H1 (cell line): ENCODE measurements at regions not wholly inside any gene's neighbourhood (a gene's known extent, or its start where the extent isn't known, plus 50 kb on each side); places are given as distances from the start of the nearest gene placed in this dataset.
"Not testable (repeated sequence)": the region's sequence is repeated elsewhere in the genome, so short reads cannot be mapped to it uniquely, and the experiment has no call there.

Source experiments
- CTCF ChIA-PET: fragments of 300-600 bp; sonication (Branson Sonifier 250); formaldehyde crosslinking; loops from one replicate; lab custom pipeline; 2021; ENCODE audit not compliant: partially characterized antibody; lab: Charles Lee
- POLR2A ChIA-PET: fragments of 300-600 bp; sonication (Branson Sonifier 250); formaldehyde crosslinking; loops from one replicate; lab custom pipeline; 2021; ENCODE audit warnings: inconsistent platforms; ENCODE audit not compliant: partially characterized antibody; lab: Charles Lee
- DNase-seq, 2 experiments: peaks; one replicate each; pipeline versions ENCODE4 v3.0.0 to v3.0.0-alpha.2; 2010 to 2022; ENCODE audit warnings: low spot score in 2 of 2, low read depth in 1 of 2, mixed read lengths in 1 of 2
- FAIRE-seq: peaks from 2 replicates; lab custom pipeline; 2011; peaks lifted over from hg19 to GRCh38; lab: Jason Lieb, UNC
- H2AFZ ChIP-seq: 2 replicates; pipeline ENCODE4 v1.8.1; 2012; ENCODE audit warnings: low read length, inconsistent platforms
- H2AK5ac ChIP-seq: 2 replicates; pipeline ENCODE4 v1.6.1; 2013; ENCODE audit warnings: low read depth, low read length
- H2BK120ac ChIP-seq: replicated peaks from 2 replicates; pipeline ENCODE3; 2013; ENCODE audit warnings: low read depth, low read length, inconsistent platforms
- H2BK12ac ChIP-seq: 2 replicates; pipeline ENCODE4 v1.6.1; 2013; ENCODE audit warnings: low read depth, low read length
- H2BK15ac ChIP-seq: 2 replicates; pipeline ENCODE4 v1.6.1; 2013; ENCODE audit warnings: low read length
- H2BK20ac ChIP-seq: 2 replicates; pipeline ENCODE4 v1.6.1; 2013; ENCODE audit warnings: low read length
- H2BK5ac ChIP-seq: 2 replicates; pipeline ENCODE4 v1.6.1; 2013; ENCODE audit warnings: low read depth, low read length
- H3K14ac ChIP-seq: 2 replicates; pipeline ENCODE4 v1.6.1; 2013; ENCODE audit warnings: inconsistent platforms; ENCODE audit not compliant: insufficient read length
- H3K18ac ChIP-seq: 2 replicates; pipeline ENCODE4 v1.6.1; 2013; ENCODE audit warnings: low read length; ENCODE audit errors: extremely low read depth
- H3K23ac ChIP-seq: 2 replicates; pipeline ENCODE4 v1.6.1; 2013; ENCODE audit warnings: inconsistent platforms; ENCODE audit not compliant: insufficient read length
- H3K23me2 ChIP-seq: 2 replicates; pipeline ENCODE4 v1.6.1; 2013; ENCODE audit warnings: low read depth, low read length
- H3K27ac ChIP-seq: 2 replicates; pipeline ENCODE4 v1.6.1; 2011; ENCODE audit warnings: low read depth, low read length, inconsistent platforms
- H3K27me3 ChIP-seq, 4 experiments: replicated peaks in 1 of 4; 1 replicate in 1 of 4; 2 replicates in 3 of 4; pipeline versions ENCODE4 v1.6.1 to v1.8.1; 2011 to 2013; ENCODE audit warnings: low read length in 3 of 4, mild to moderate bottlenecking in 3 of 4, inconsistent platforms in 2 of 4, mixed read lengths in 2 of 4, moderate library complexity in 1 of 4; ENCODE audit not compliant: control insufficient read depth in 3 of 4, insufficient read depth in 3 of 4; ENCODE audit errors: extremely low read depth in 1 of 4
- H3K36me3 ChIP-seq, 4 experiments: 2 replicates each; pipeline versions ENCODE4 v1.6.1 to v1.8.1; 2011 to 2013; ENCODE audit warnings: mild to moderate bottlenecking in 4 of 4, low read length in 3 of 4, moderate library complexity in 2 of 4, control low read depth in 1 of 4, inconsistent platforms in 1 of 4; ENCODE audit not compliant: insufficient read depth in 4 of 4, control insufficient read depth in 2 of 4
- H3K4ac ChIP-seq: replicated peaks from 2 replicates; pipeline ENCODE3; 2013; ENCODE audit warnings: low read length, low read depth, mixed read lengths, inconsistent platforms; ENCODE audit not compliant: insufficient read length
- H3K4me1 ChIP-seq, 4 experiments: replicated peaks in 1 of 4; 1 replicate in 1 of 4; 2 replicates in 3 of 4; pipeline versions ENCODE4 v1.6.1 to v1.8.1; 2011 to 2013; ENCODE audit warnings: low read length in 3 of 4, inconsistent platforms in 2 of 4, mixed read lengths in 1 of 4; ENCODE audit not compliant: insufficient read depth in 4 of 4, control insufficient read depth in 3 of 4
- H3K4me2 ChIP-seq, 2 experiments: 2 replicates each; pipeline versions ENCODE4 v1.6.1 to v1.8.1; 2011 to 2013; ENCODE audit warnings: low read depth in 2 of 2, low read length in 2 of 2, control low read depth in 1 of 2, inconsistent platforms in 1 of 2, mild to moderate bottlenecking in 1 of 2; ENCODE audit not compliant: insufficient read depth in 1 of 2
- H3K4me3 ChIP-seq, 4 experiments: fragments of 200-600, 300-600 bp in 1 of 4; sonication (generic), shearing (Covaris generic), sonication (Bioruptor Twin) in 1 of 4; 2 replicates each; pipeline versions ENCODE4 v1.5.1 to v1.8.1; 2011 to 2016; ENCODE audit warnings: low read length in 4 of 4, low read depth in 3 of 4, control low read depth in 2 of 4, inconsistent platforms in 2 of 4, mild to moderate bottlenecking in 2 of 4, mixed read lengths in 1 of 4, moderate library complexity in 1 of 4; ENCODE audit not compliant: insufficient read depth in 2 of 4; ENCODE audit errors: extremely low read depth in 1 of 4
- H3K56ac ChIP-seq: replicated peaks from 2 replicates; pipeline ENCODE3; 2013; ENCODE audit warnings: low read depth, mild to moderate bottlenecking, mixed read lengths, low read length, inconsistent platforms; ENCODE audit not compliant: insufficient read length
- H3K79me1 ChIP-seq: 2 replicates; pipeline ENCODE4 v1.6.1; 2013; ENCODE audit warnings: low read depth, low read length, control low read depth
- H3K79me2 ChIP-seq, 2 experiments: 2 replicates each; pipeline versions ENCODE4 v1.6.1 to v1.8.1; 2012 to 2013; ENCODE audit warnings: low read length in 2 of 2, mild to moderate bottlenecking in 2 of 2, inconsistent platforms in 1 of 2; ENCODE audit not compliant: insufficient read depth in 2 of 2, control insufficient read depth in 1 of 2
- H3K9ac ChIP-seq, 4 experiments: replicated peaks in 1 of 4; 1 replicate in 1 of 4; 2 replicates in 3 of 4; pipeline versions ENCODE4 v1.6.1 to v1.8.1; 2011 to 2013; ENCODE audit warnings: low read depth in 3 of 4, low read length in 3 of 4, control low read depth in 2 of 4, mild to moderate bottlenecking in 2 of 4, moderate library complexity in 2 of 4, inconsistent platforms in 1 of 4; ENCODE audit errors: extremely low read depth in 1 of 4
- H3K9me3 ChIP-seq, 2 experiments: 2 replicates each; pipeline versions ENCODE4 v1.6.1 to v1.8.1; 2012 to 2013; ENCODE audit warnings: mild to moderate bottlenecking in 2 of 2, moderate library complexity in 2 of 2, control low read depth in 1 of 2, inconsistent platforms in 1 of 2, low read depth in 1 of 2, low read length in 1 of 2, mixed read lengths in 1 of 2; ENCODE audit not compliant: insufficient read depth in 2 of 2
- H4K20me1 ChIP-seq, 2 experiments: replicated peaks in 1 of 2; 2 replicates each; pipeline versions ENCODE3 to v1.8.1; 2011 to 2013; ENCODE audit warnings: inconsistent platforms in 2 of 2, low read length in 2 of 2, mild to moderate bottlenecking in 1 of 2; ENCODE audit not compliant: insufficient read depth in 2 of 2, control insufficient read depth in 1 of 2
- H4K5ac ChIP-seq: 2 replicates; pipeline ENCODE4 v1.6.1; 2013; ENCODE audit warnings: low read length, low read depth, mixed read lengths, inconsistent platforms; ENCODE audit not compliant: insufficient read length
- H4K8ac ChIP-seq: 2 replicates; pipeline ENCODE4 v1.8.0; 2013; ENCODE audit warnings: mild to moderate bottlenecking, moderate library complexity, low read length, inconsistent platforms; ENCODE audit not compliant: insufficient read depth; ENCODE audit errors: extremely low read depth
- H4K91ac ChIP-seq: replicated peaks from 2 replicates; pipeline ENCODE3; 2013; ENCODE audit warnings: low read length, mixed read lengths, inconsistent platforms; ENCODE audit not compliant: insufficient read length
- WGBS, 2 experiments: shearing (Covaris generic) in 1 of 2; methylation state at CpG; one replicate each; pipeline versions ENCODE4 v1.1.6 to v1.1.7; 2013 to 2015; ENCODE audit warnings: low lambda C conversion rate in 2 of 2, mixed read lengths in 2 of 2, inconsistent platforms in 1 of 2, low coverage in 1 of 2, missing lambda C conversion rate in 1 of 2; ENCODE audit not compliant: insufficient replicate concordance in 2 of 2, insufficient coverage in 1 of 2, insufficient read length in 1 of 2; ENCODE audit errors: extremely low coverage in 1 of 2, missing lambda C conversion rate in 1 of 2; 5-methylcytosine and 5-hydroxymethylcytosine counted together

- 96% methylated on average over 12 of the region's 16 CpGs; no CpG with 5 or more reads in 1 of the 2 experiments for WGBS, 2 experiments
- H3K36me3 ChIP-seq, H2BK5ac ChIP-seq, H3K23ac ChIP-seq, H4K5ac ChIP-seq, FAIRE-seq, H3K79me2 ChIP-seq, H2AK5ac ChIP-seq, H4K20me1 ChIP-seq, H3K27ac ChIP-seq, H3K9me3 ChIP-seq, H2BK20ac ChIP-seq, H3K18ac ChIP-seq, H2BK15ac ChIP-seq, H4K8ac ChIP-seq, H3K23me2 ChIP-seq, DNase-seq, H2BK120ac ChIP-seq, H3K4me1 ChIP-seq, H3K27me3 ChIP-seq, H3K4me3 ChIP-seq, H3K4me2 ChIP-seq, H4K91ac ChIP-seq, H2BK12ac ChIP-seq, H2AFZ ChIP-seq, POLR2A ChIA-PET, H3K9ac ChIP-seq, CTCF ChIA-PET, H3K4ac ChIP-seq, H3K14ac ChIP-seq, H3K56ac ChIP-seq, H3K79me1 ChIP-seq: not testable (repeated sequence)
These were observed 184.6 kb downstream of the LAT start for GRCh38 chr16:29169295-29169994.
